Endodermal cell (in vitro differentiated cells): ENCODE measurements at regions not wholly inside any gene's neighbourhood (a gene's known extent, or its start where the extent isn't known, plus 50 kb on each side); places are given as distances from the start of the nearest gene placed in this dataset.

Experiments used
- DNase-seq: peaks from one replicate; pipeline ENCODE4 v3.0.0-alpha.2; 2017
- H3K27ac ChIP-seq: 2 replicates; pipeline ENCODE4 v1.5.1; 2013; ENCODE audit warnings: mild to moderate bottlenecking, low read depth, low read length, moderate library complexity
- H3K27me3 ChIP-seq: 2 replicates; pipeline ENCODE4 v1.6.1; 2013; ENCODE audit warnings: mild to moderate bottlenecking, low read length, moderate library complexity; ENCODE audit not compliant: insufficient read depth, control insufficient read depth, poor library complexity, severe bottlenecking
- H3K36me3 ChIP-seq: 2 replicates; pipeline ENCODE4 v1.7.0; 2013; ENCODE audit warnings: mild to moderate bottlenecking, low read length, moderate library complexity; ENCODE audit not compliant: control insufficient read depth, insufficient read depth
- H3K4me1 ChIP-seq: one replicate; pipeline ENCODE4 v1.7.0; 2013; ENCODE audit warnings: low read length; ENCODE audit not compliant: control insufficient read depth, insufficient read depth
- H3K4me3 ChIP-seq: 2 replicates; pipeline ENCODE4 v1.5.1; 2013; ENCODE audit warnings: mild to moderate bottlenecking, low read length, moderate library complexity
- H3K9ac ChIP-seq: 2 replicates; pipeline ENCODE4 v1.6.1; 2013; ENCODE audit warnings: mild to moderate bottlenecking, low read length, moderate library complexity; ENCODE audit not compliant: poor library complexity, severe bottlenecking; ENCODE audit errors: extremely low read depth
- H3K9me3 ChIP-seq: 2 replicates; pipeline ENCODE4 v1.6.1; 2013; ENCODE audit warnings: mild to moderate bottlenecking, low read length, moderate library complexity; ENCODE audit not compliant: control insufficient read depth
- H3K27ac Mint-ChIP-seq: 2 replicates; pipeline ENCODE4 v1.8.0; 2020; ENCODE audit warnings: mixed read lengths
- H3K27me3 Mint-ChIP-seq: 2 replicates; pipeline ENCODE4 v1.8.0; 2021; ENCODE audit warnings: mild to moderate bottlenecking, mixed read lengths; ENCODE audit not compliant: insufficient read depth
- H3K36me3 Mint-ChIP-seq: 2 replicates; pipeline ENCODE4 v1.8.0; 2020; ENCODE audit warnings: low read depth, mixed read lengths
- H3K4me1 Mint-ChIP-seq: 2 replicates; pipeline ENCODE4 v1.8.0; 2020; ENCODE audit warnings: mixed read lengths
- H3K4me3 Mint-ChIP-seq: 2 replicates; pipeline ENCODE4 v1.8.0; 2020; ENCODE audit warnings: mild to moderate bottlenecking, moderate library complexity, mixed read lengths
- H3K9me3 Mint-ChIP-seq: 2 replicates; pipeline ENCODE4 v1.8.0; 2020; ENCODE audit warnings: mild to moderate bottlenecking, mixed read lengths
- WGBS, 2 experiments: methylation state at CpG; one replicate each; pipeline versions ENCODE4 v1.1.5 to v1.1.7; 2013; ENCODE audit warnings: missing lambda C conversion rate in 2 of 2, mixed read lengths in 1 of 2; ENCODE audit not compliant: insufficient coverage in 1 of 2, insufficient read length in 1 of 2; 5-methylcytosine and 5-hydroxymethylcytosine counted together
- TF ChIP-seq, protein P1 (sequence below): fragments of 200-600 bp; sonication (generic); conservative IDR thresholded peaks from 2 replicates; pipeline ENCODE4 v1.5.0; 2021; ENCODE audit warnings: antibody characterized with exemption, mild to moderate bottlenecking

DNA sequence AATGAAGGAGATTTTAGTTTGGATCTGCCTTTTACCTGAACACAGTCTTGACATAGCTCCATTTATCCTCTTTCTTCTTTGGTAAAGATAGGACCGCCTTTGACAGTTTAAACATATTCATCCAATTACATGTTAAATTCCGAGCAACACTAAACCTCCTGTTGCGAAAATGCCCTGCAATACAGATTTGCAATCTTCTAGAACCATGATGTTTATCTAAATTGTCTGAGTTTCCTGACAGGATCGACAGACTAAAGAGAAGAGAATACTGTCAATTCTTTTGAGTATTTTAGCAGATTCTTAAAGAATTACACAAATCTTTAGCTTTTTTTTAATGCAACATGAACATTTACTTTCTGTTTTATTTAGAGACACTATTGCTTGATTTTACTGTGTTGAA is 1145.5 kb downstream of the CDH11 start:
- Histone ChIP-seq H3K36me3 (no peaks in the 10 kb centered on the region), H3K27me3 (no peaks in the 10 kb centered on the region), H3K9me3 (peaks cover 5% of the 10 kb centered on the region), H3K27ac (no peak overlapping the region), H3K4me1 (no peaks in the 10 kb centered on the region), H3K4me3 (no peak overlapping the region), H3K9ac (no peak overlapping the region)
- no peak for DNase-seq
- TF ChIP-seq, protein P1, sequence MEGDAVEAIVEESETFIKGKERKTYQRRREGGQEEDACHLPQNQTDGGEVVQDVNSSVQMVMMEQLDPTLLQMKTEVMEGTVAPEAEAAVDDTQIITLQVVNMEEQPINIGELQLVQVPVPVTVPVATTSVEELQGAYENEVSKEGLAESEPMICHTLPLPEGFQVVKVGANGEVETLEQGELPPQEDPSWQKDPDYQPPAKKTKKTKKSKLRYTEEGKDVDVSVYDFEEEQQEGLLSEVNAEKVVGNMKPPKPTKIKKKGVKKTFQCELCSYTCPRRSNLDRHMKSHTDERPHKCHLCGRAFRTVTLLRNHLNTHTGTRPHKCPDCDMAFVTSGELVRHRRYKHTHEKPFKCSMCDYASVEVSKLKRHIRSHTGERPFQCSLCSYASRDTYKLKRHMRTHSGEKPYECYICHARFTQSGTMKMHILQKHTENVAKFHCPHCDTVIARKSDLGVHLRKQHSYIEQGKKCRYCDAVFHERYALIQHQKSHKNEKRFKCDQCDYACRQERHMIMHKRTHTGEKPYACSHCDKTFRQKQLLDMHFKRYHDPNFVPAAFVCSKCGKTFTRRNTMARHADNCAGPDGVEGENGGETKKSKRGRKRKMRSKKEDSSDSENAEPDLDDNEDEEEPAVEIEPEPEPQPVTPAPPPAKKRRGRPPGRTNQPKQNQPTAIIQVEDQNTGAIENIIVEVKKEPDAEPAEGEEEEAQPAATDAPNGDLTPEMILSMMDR = no peak
- no peak overlapping the region for H3K4me3 Mint-ChIP-seq
- WGBS, 2 experiments = 94 to 100% methylated on average over 1 to 4 of the region's 4 CpGs
- H3K9me3 Mint-ChIP-seq = peaks cover 3% of the 10 kb centered on the region
- no peak overlapping the region for H3K27ac Mint-ChIP-seq
- H3K4me1 Mint-ChIP-seq = peaks cover 17% of the 10 kb centered on the region
- no peaks in the 10 kb centered on the region for H3K27me3 Mint-ChIP-seq
- no peaks in the 10 kb centered on the region for H3K36me3 Mint-ChIP-seq

- no peak overlapping the region for H3K27ac ChIP-seq
- H3K27me3 Mint-ChIP-seq = no peaks in the 10 kb centered on the region
- TF ChIP-seq, protein P1 = no peak
- H3K27me3 ChIP-seq = no peaks in the 10 kb centered on the region
- H3K4me3 ChIP-seq = no peak overlapping the region
- WGBS, 2 experiments = 95 to 100% methylated on average over 3 of the region's 3 CpGs
- H3K4me1 ChIP-seq = no peaks in the 10 kb centered on the region
- H3K36me3 Mint-ChIP-seq = no peaks in the 10 kb centered on the region
- H3K9ac ChIP-seq = no peak overlapping the region
- H3K4me3 Mint-ChIP-seq = no peak overlapping the region
- peaks cover 5% of the 10 kb centered on the region for H3K9me3 ChIP-seq
- H3K9me3 Mint-ChIP-seq = peaks cover 3% of the 10 kb centered on the region
- DNase-seq = no peak
- H3K27ac Mint-ChIP-seq = no peak overlapping the region
- no peaks in the 10 kb centered on the region for H3K36me3 ChIP-seq
- peaks cover 12% of the 10 kb centered on the region for H3K4me1 Mint-ChIP-seq
These were observed 1146.2 kb downstream of the CDH11 start for GRCh38 chr16:63975669-63976068.

- Mint-ChIP-seq H3K9me3 (no peaks in the 10 kb centered on the region), H3K36me3 (no peaks in the 10 kb centered on the region), H3K4me3 (no peak overlapping the region), H3K27me3 (no peaks in the 10 kb centered on the region), H3K4me1 (no peaks in the 10 kb centered on the region), H3K27ac (no peak overlapping the region)
- no peaks in the 10 kb centered on the region for H3K4me1 ChIP-seq
- no peak for DNase-seq
- no peaks in the 10 kb centered on the region for H3K27me3 ChIP-seq
- no peak overlapping the region for H3K4me3 ChIP-seq
- TF ChIP-seq, protein P1 = no peak
- H3K27ac ChIP-seq = no peak overlapping the region
- no peaks in the 10 kb centered on the region for H3K36me3 ChIP-seq
- H3K9ac ChIP-seq = no peak overlapping the region
- H3K9me3 ChIP-seq = no peaks in the 10 kb centered on the region
- 100% methylated on average over 1 of the region's 1 CpG; no CpG with 5 or more reads in 1 of the 2 experiments for WGBS, 2 experiments
These were observed 1153.9 kb downstream of the CDH11 start for GRCh38 chr16:63967966-63968365.
